GM13977 (cell line): ENCODE measurements at regions not wholly inside any gene's neighbourhood (a gene's known extent, or its start where the extent isn't known, plus 50 kb on each side); places are given as distances from the start of the nearest gene placed in this dataset.
"Not testable (repeated sequence)": the region's sequence is repeated elsewhere in the genome, so short reads cannot be mapped to it uniquely, and the experiment has no call there.

Experiments
- DNase-seq: peaks from one replicate; pipeline ENCODE4 v3.0.0; 2012; ENCODE audit warnings: low spot score
- in situ Hi-C: fragments of 300-500 bp; cut with MboI; formaldehyde crosslinking; loops from one replicate; pipeline ENCODE4 v1.12.0; 2022; ENCODE audit warnings: low sequenced_read_pairs, low pct_unique_long_range_greater_than_20kb, mixed read lengths, inconsistent platforms; ENCODE audit not compliant: unreplicated experiment
- TF ChIP-seq, protein P1 (sequence below): IDR thresholded peaks from 2 replicates; pipeline ENCODE4 v1.5.1; 2012; ENCODE audit warnings: mild to moderate bottlenecking, control low read depth; ENCODE audit not compliant: insufficient read depth; ENCODE audit errors: extremely low read depth, missing control alignments

DNA sequence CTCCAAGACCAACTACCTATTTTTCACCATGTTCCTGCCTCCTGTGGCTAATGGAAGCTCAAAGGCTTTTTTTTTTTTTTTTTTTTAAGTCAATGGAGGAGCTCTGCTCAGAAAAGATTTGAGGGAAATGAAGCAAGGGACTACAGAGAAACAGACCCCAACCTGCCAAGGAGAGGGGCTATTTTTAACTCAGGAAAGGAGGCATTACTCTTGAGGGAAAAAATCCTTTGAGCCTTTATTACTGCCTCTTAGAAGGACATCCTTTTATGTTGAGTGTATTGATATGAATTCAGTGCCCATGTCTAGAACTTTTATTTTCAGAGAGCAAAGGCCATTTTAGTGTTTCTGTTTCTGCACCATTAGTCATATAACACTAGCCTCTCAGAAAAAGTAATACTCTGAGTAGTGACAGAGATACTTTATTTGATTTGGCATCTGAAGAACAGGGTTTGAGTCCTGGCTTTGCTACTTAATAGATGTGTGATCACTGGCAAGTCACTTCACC is 68.1 kb upstream of the PCDH8 start:
- DNase-seq: no peak
- in situ Hi-C loops: no loop called here
- TF ChIP-seq, protein P1, sequence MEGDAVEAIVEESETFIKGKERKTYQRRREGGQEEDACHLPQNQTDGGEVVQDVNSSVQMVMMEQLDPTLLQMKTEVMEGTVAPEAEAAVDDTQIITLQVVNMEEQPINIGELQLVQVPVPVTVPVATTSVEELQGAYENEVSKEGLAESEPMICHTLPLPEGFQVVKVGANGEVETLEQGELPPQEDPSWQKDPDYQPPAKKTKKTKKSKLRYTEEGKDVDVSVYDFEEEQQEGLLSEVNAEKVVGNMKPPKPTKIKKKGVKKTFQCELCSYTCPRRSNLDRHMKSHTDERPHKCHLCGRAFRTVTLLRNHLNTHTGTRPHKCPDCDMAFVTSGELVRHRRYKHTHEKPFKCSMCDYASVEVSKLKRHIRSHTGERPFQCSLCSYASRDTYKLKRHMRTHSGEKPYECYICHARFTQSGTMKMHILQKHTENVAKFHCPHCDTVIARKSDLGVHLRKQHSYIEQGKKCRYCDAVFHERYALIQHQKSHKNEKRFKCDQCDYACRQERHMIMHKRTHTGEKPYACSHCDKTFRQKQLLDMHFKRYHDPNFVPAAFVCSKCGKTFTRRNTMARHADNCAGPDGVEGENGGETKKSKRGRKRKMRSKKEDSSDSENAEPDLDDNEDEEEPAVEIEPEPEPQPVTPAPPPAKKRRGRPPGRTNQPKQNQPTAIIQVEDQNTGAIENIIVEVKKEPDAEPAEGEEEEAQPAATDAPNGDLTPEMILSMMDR: no peak

DNA sequence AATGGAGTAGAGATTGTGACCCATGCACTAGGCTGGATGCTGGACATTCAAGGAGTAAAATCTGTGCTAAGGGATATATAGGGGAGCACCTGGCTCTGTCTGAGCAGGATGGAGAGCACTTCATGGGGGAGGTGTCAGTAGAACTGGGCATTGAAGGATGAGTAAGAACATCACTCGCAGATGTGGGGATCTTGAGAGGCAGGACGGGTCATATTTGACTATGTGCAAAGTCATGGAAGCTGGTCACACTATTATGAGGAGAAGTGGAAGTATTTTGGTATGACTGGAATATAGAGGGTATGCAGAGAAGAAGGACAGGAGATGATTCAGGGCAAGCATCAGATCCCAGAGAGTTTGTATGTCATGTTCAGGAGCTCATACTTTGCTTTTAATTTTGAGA is 62.9 kb upstream of the PCDH8 start:
- no peak for DNase-seq
- TF ChIP-seq, protein P1: no peak
- in situ Hi-C loops: no loop called here

DNA sequence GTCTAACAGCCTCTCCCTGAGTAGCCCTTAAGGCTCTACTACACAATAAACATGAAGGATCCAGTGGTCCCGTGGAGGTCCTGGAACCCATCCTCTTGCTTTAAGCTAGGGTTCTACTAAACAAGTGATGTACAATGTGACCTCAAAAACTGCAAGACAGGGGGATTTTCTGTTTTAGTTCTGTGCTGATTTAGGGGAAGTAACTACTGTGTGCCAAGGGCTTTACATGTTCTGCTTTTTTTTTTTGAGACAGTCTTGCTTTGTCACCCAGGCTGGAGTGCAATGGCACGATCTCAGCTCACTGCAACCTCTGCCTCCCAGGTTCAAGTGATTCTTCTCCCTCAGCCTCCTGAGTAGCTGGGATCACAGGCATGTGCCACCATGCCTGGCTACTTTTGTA is 61.9 kb upstream of the PCDH8 start:
- in situ Hi-C loops, DNase-seq: not testable (repeated sequence)

DNA sequence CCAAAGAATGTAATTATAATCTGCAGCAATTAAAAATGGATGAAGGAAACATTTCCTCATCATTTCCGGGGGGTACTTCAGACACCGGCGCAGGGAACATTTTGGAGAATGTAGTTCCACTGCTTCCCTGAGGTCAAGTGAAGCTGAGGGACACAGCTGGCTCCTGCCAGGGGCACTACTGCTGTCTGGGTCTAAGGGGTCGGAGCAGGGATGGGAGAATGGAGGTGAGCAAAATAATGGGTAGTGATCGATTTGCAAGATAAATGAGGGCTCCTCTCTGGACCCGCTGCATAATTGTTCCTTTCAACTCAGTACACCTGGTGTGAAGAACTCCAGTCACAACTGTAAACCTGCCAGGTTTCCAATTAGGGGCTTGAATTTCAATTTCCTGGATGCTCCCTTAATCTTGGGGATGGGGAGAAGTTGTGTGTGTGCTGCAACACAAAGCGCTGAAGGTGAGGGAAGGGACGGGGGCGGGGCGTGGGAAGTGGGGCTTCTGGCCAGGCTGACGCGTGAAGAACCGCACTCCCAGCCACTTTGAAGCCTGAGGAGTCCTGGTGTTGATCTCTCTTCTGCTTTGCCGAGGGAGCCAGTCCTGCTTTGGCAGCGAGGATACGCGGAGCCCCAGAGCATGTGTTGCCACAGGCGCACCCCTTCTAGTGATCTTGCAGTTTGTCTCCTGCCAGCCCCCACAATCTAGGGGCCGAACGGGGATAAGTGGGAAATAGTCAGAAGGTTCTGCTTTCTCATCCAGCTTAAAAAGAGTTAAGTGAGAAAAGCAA is 57.9 kb upstream of the PCDH8 start:
- TF ChIP-seq, protein P1: no peak
- in situ Hi-C loops: no loop called here
- no peak for DNase-seq

DNA sequence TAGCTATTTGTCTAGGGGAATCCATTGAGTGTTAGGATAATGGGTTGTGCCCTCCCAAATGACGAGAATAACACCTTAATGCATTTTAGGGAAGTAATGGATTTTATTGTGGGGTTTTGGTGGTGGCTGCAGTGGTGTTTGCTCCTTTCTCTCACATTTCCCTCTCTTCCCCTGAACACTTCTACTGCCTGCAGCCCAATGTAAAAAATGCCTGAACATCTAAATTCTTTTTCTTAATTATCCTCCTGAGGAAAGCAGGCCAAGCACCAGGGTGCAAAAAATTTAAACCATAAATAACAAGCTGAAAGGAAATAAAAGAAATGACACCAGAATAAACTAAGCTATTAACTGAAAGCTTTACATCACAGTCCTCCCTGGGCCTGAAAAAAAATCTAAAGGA is 57.3 kb upstream of the PCDH8 start:
- DNase-seq: no peak
- TF ChIP-seq, protein P1: no peak
- in situ Hi-C loops: no loop called here

DNA sequence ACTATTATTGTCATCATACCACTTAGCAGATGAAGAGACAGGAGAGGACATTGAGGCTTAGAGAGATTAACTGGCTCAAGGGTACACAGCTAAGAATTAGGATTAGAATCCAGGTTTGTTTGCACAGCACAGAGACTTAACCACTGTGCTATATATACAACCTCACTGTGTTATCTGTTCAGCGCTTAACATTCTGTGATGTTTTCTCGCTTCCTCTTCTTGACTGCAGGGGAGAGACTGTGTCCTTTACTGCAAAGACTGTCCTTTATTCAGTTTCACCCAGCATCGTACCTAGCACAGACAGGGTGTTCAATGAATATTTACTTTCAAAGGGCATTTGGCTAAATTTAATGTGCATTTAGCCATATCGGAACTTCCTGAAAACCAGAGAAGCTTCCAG is 54.9 kb upstream of the PCDH8 start:
- TF ChIP-seq, protein P1: no peak
- peak; percentile 50 for DNase-seq

DNA sequence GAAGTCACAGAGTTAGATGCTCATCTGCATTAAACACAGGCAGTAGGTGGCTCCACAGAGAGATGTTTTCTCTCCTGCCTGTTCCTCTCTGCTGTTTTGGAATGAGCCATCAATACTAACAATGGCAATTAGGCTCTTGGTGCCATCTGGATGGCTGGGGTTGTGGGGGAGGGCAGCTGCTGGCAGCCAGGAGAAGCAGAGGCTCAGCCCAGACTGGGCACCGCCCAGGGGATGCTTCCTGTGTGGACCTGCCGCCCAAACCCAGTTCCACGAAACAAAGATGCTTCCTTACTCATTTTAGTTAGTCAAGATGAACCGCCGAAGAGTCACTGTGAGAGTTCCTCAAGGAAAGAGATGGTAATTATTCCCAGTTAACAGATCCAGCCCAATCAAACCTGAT is 50.8 kb upstream of the PCDH8 start:
- no peak for DNase-seq
- TF ChIP-seq, protein P1: no peak
- in situ Hi-C loops: no loop called here

More for the DNA sequence above, 54.9 kb upstream of the PCDH8 start:
- in situ Hi-C loops: no loop called here
